Heart right ventricle (tissue), 16 donors: ENCODE measurements at regions not wholly inside any gene's neighbourhood (a gene's known extent, or its start where the extent isn't known, plus 50 kb on each side); places are given as distances from the start of the nearest gene placed in this dataset.

Experiments
- ATAC-seq, 8 donors: fragments of 200-7000 bp; cut with Tn5 transposase; one replicate each; pipeline ENCODE4 v1.9.1; 2020; ENCODE audit warnings: mild to moderate bottlenecking in 8 of 8, moderate library complexity in 8 of 8, moderate number of reproducible peaks in 1 of 8
- DNase-seq, 2 donors: peaks; one replicate each; pipeline ENCODE4 v3.0.0-alpha.2; 2020
- H3K27ac ChIP-seq, 10 donors: fragments of 200-600 bp; sonication (generic) in 2 of 10; one replicate each; pipeline versions ENCODE4 v1.5.0 to v1.8.0; 2020 to 2022; ENCODE audit warnings: mild to moderate bottlenecking in 3 of 10
- H3K27me3 ChIP-seq, 7 donors: fragments of 200-600 bp; one replicate each; pipeline ENCODE4 v1.8.0; 2021 to 2022; ENCODE audit warnings: mild to moderate bottlenecking in 2 of 7
- H3K36me3 ChIP-seq, 9 donors: fragments of 200-600 bp; sonication (generic) in 1 of 9; one replicate each; pipeline versions ENCODE4 v1.5.0 to v1.8.0; 2020 to 2022; ENCODE audit warnings: mild to moderate bottlenecking in 2 of 9
- H3K4me1 ChIP-seq, 9 donors: fragments of 200-600 bp; sonication (generic) in 1 of 9; one replicate each; pipeline versions ENCODE4 v1.5.0 to v1.8.0; 2020 to 2022; ENCODE audit warnings: mild to moderate bottlenecking in 4 of 9
- H3K4me3 ChIP-seq, 10 donors: fragments of 200-600 bp; sonication (generic) in 2 of 10; one replicate each; pipeline versions ENCODE4 v1.5.0 to v1.8.0; 2020 to 2022; ENCODE audit warnings: mild to moderate bottlenecking in 7 of 10, moderate library complexity in 2 of 10
- H3K9me3 ChIP-seq, 11 donors: fragments of 200-600 bp in 10 of 11; sonication (generic) in 2 of 11; one replicate each; pipeline versions ENCODE4 v1.5.0 to v1.8.0; 2013 to 2022; ENCODE audit warnings: mild to moderate bottlenecking in 2 of 11, control low read depth in 1 of 11, moderate library complexity in 1 of 11
- CTCF ChIP-seq, 9 donors: fragments of 200-600 bp; sonication (generic) in 2 of 9; IDR thresholded peaks; one replicate each; pipeline versions ENCODE4 v1.5.0 to v1.8.0; 2021 to 2022; ENCODE audit warnings: antibody characterized with exemption in 9 of 9, mild to moderate bottlenecking in 5 of 9, moderate library complexity in 1 of 9
- WGBS, 2 donors: extraction: QIAGEN DNeasy Blood & Tissue Kit; methylation state at CpG; one replicate each; pipeline ENCODE4 v1.1.7; 2013; ENCODE audit warnings: inconsistent platforms in 1 of 2; 5-methylcytosine and 5-hydroxymethylcytosine counted together
- intact Hi-C, 10 donors: fragments of 100-400 bp; cut with DNase I; formaldehyde crosslinking; loops; one replicate each; pipeline versions ENCODE4 v1.11.1 to v1.14.2; 2022
- donor health status: Arrhythmogenic right ventricular cardiomyopathy.
- donor health status: ischemic (EF 13 %, LVEDD 7.1; RV severe dilation, severe dysfunction).
- donor health status: healthy with polysubstance abuse.
- donor health status: DM: no; HTN: yes; CAD: no.
- donor health status: DM: no; HTN: no; CAD: no.
- donor health status: ischemic (EF 25% LVEDD 6.9; RV normal size, moderate dysfunction).
- donor health status: ischemic (EF 25% LVEDD 5.7; RV mildly dilated, moderate dysfunction).
- donor health status: healthy.
- donor health status: DM: yes; HTN: yes; CAD: no.
- donor health status: Ischemic cardiomyopathy.
- donor health status: ischemic (EF 35%, LVEDD 5.7; RV mildly dilated, moderate dysfunction).
- donor health status: nonischemic (EF 11% LVEDD 7.7; RV severe dilation, severe dysfunction).
- donor health status: DM: yes; HTN: yes; CAD: no.
- donor health status: PGD.
- donor health status: ischemic (EF 29% LVEDD 5.4; RV normal size, mild dysfunction).
- donor health status: nonischemic (EF 23%, LVEDD 6.1; RV moderate dilation, normal function).

GRCh38 chr2:189336276-189336975 lies 104.8 kb upstream of the WDR75 start:
- DNase-seq = no peak
- H3K9me3 ChIP-seq = peaks cover 0 to 24% (median 0%) of the 10 kb centered on the region in 11 donors
- ATAC-seq = no peak
- no peaks in the 10 kb centered on the region for H3K36me3 ChIP-seq
- no peaks in the 10 kb centered on the region for H3K27me3 ChIP-seq
- intact Hi-C loops = no loop called here
- no peak for TF ChIP-seq CTCF (IDR thresholded peaks at IDR 0.05)
- H3K27ac ChIP-seq = no peak overlapping the region
- WGBS, 2 donors = 72 to 79% methylated on average over 2 of the region's 2 CpGs
- peaks cover 0 to 3% (median 0%) of the 10 kb centered on the region in 9 donors for H3K4me1 ChIP-seq
- no peak overlapping the region for H3K4me3 ChIP-seq

GRCh38 chr2:189337656-189338055 lies 103.6 kb upstream of the WDR75 start:
- no peak for DNase-seq
- 47 to 67% methylated on average over 1 of the region's 1 CpG for WGBS, 2 donors
- Histone ChIP-seq H3K36me3 (no peaks in the 10 kb centered on the region), H3K9me3 (peaks cover 0 to 19% (median 0%) of the 10 kb centered on the region in 11 donors), H3K27me3 (no peaks in the 10 kb centered on the region), H3K4me1 (peaks cover 0 to 3% (median 0%) of the 10 kb centered on the region in 9 donors), H3K27ac (peak overlapping the region in 4 of 10 donors; percentile 36 to 72 (median 61)), H3K4me3 (no peak overlapping the region)
- ATAC-seq = peak; percentile 67 to 90 (median 82)
- intact Hi-C loops = no loop called here
- TF ChIP-seq CTCF (IDR thresholded peaks at IDR 0.05) = no peak

GRCh38 chr2:189338115-189338514 lies 103.2 kb upstream of the WDR75 start:
- intact Hi-C loops = no loop called here
- Histone ChIP-seq H3K27ac (peak overlapping the region in 6 of 10 donors; percentile 36 to 72 (median 50)), H3K27me3 (no peaks in the 10 kb centered on the region), H3K36me3 (no peaks in the 10 kb centered on the region), H3K9me3 (peaks cover 0 to 19% (median 0%) of the 10 kb centered on the region in 11 donors), H3K4me3 (no peak overlapping the region), H3K4me1 (peaks cover 0 to 3% (median 0%) of the 10 kb centered on the region in 9 donors)
- ATAC-seq (peak in 1 of 8 donors; percentile 56), DNase-seq (no peak)
- TF ChIP-seq CTCF (IDR thresholded peaks at IDR 0.05) = no peak
- WGBS, 2 donors = 70% methylated on average over 3 of the region's 3 CpGs

GRCh38 chr2:189341077-189341476 lies 100.2 kb upstream of the WDR75 start:
- H3K36me3 ChIP-seq = no peaks in the 10 kb centered on the region
- TF ChIP-seq CTCF (IDR thresholded peaks at IDR 0.05) = no peak
- intact Hi-C loops = no loop called here

More at GRCh38 chr2:189341077-189341476, 100.2 kb upstream of the WDR75 start:
- no peak for ATAC-seq
- DNase-seq = no peak
- no peak overlapping the region for H3K4me3 ChIP-seq
- H3K27ac ChIP-seq = no peak overlapping the region
- peaks cover 0 to 19% (median 0%) of the 10 kb centered on the region in 11 donors for H3K9me3 ChIP-seq
- peaks cover 0 to 3% (median 0%) of the 10 kb centered on the region in 9 donors for H3K4me1 ChIP-seq
- WGBS, 2 donors = 87 to 93% methylated on average over 1 of the region's 1 CpG
- H3K27me3 ChIP-seq = no peaks in the 10 kb centered on the region
